IMR-90 (cell line): ENCODE measurements at regions not wholly inside any gene's neighbourhood (a gene's known extent, or its start where the extent isn't known, plus 50 kb on each side); places are given as distances from the start of the nearest gene placed in this dataset.

ENCODE experiments used
- ATAC-seq: fragments of 200-7000 bp; cut with Tn5 transposase; 2 replicates; pipeline ENCODE4 v1.9.1; 2020; ENCODE audit warnings: low read depth, mild to moderate bottlenecking, moderate library complexity
- BruUV-seq: library from RNA; stranded (reverse); fragments of 400-500 nt; replicated peaks from 2 replicates; lab custom pipeline; 2021; lab: Mats Ljungman, UMichigan
- CTCF ChIA-PET: fragments of 300-600 bp; formaldehyde crosslinking; extraction: SDS; loops from one replicate; lab custom pipeline; 2021; ENCODE audit warnings: antibody characterized with exemption; lab: Yijun Ruan, JAX
- POLR2A ChIA-PET: fragments of 300-600 bp; sonication (Branson Sonifier 250); formaldehyde crosslinking; loops from one replicate; lab custom pipeline; 2022; ENCODE audit warnings: antibody characterized with exemption; ENCODE audit not compliant: unreplicated experiment; lab: Charles Lee
- DNase-seq: peaks from one replicate; pipeline ENCODE4 v3.0.0; 2013
- H2AFZ ChIP-seq: replicated peaks from 2 replicates; pipeline ENCODE3; 2013; ENCODE audit warnings: low read length, mild to moderate bottlenecking; ENCODE audit not compliant: poor library complexity
- H2AK5ac ChIP-seq: 2 replicates; pipeline ENCODE4 v1.6.1; 2013; ENCODE audit warnings: low read depth, low read length, inconsistent platforms
- H2AK9ac ChIP-seq: replicated peaks from 2 replicates; pipeline ENCODE3; 2013; ENCODE audit warnings: mild to moderate bottlenecking, low read depth, low read length, moderate library complexity; ENCODE audit not compliant: poor library complexity
- H2BK120ac ChIP-seq: 2 replicates; pipeline ENCODE4 v1.6.1; 2013; ENCODE audit warnings: low read depth, low read length, inconsistent platforms
- H2BK15ac ChIP-seq: 3 replicates; pipeline ENCODE4 v1.6.1; 2013; ENCODE audit warnings: low read depth, low read length, inconsistent platforms
- H2BK20ac ChIP-seq: 2 replicates; pipeline ENCODE4 v1.6.1; 2013; ENCODE audit warnings: low read depth, mild to moderate bottlenecking, inconsistent platforms, low read length, moderate library complexity
- H2BK5ac ChIP-seq: 2 replicates; pipeline ENCODE4 v1.6.1; 2013; ENCODE audit warnings: mild to moderate bottlenecking, low read depth, low read length, inconsistent platforms; ENCODE audit not compliant: poor library complexity, severe bottlenecking
- H3K14ac ChIP-seq: replicated peaks from 2 replicates; pipeline ENCODE4 v1.6.1; 2013; ENCODE audit warnings: low read depth, low read length, inconsistent platforms
- H3K18ac ChIP-seq: 2 replicates; pipeline ENCODE4 v1.6.1; 2013; ENCODE audit warnings: low read depth, low read length, control low read depth
- H3K23ac ChIP-seq: 2 replicates; pipeline ENCODE4 v1.6.1; 2013; ENCODE audit warnings: low read depth, low read length, inconsistent platforms
- H3K27ac ChIP-seq: 2 replicates; pipeline ENCODE4 v1.5.1; 2013; ENCODE audit warnings: mild to moderate bottlenecking, control low read depth, low read length; ENCODE audit not compliant: insufficient read depth
- H3K27me3 ChIP-seq: 2 replicates; pipeline ENCODE4 v1.6.1; 2013; ENCODE audit warnings: low read length; ENCODE audit not compliant: control insufficient read depth, insufficient read depth
- H3K36me3 ChIP-seq: 2 replicates; pipeline ENCODE4 v1.6.1; 2013; ENCODE audit warnings: low read length, mixed read lengths; ENCODE audit not compliant: control insufficient read depth, insufficient read depth
- H3K4ac ChIP-seq: 2 replicates; pipeline ENCODE4 v1.6.1; 2013; ENCODE audit warnings: low read depth, low read length, inconsistent platforms
- H3K4me1 ChIP-seq: 2 replicates; pipeline ENCODE4 v1.6.1; 2013; ENCODE audit warnings: low read length, mixed read lengths; ENCODE audit not compliant: control insufficient read depth, insufficient read depth
- H3K4me2 ChIP-seq: 2 replicates; pipeline ENCODE4 v1.6.1; 2013; ENCODE audit warnings: low read depth, mild to moderate bottlenecking, control low read depth, low read length, moderate library complexity
- H3K4me3 ChIP-seq: 2 replicates; pipeline ENCODE4 v1.5.1; 2013; ENCODE audit warnings: low read depth, mild to moderate bottlenecking, control low read depth, low read length, moderate library complexity; ENCODE audit not compliant: insufficient read depth
- H3K56ac ChIP-seq: 2 replicates; pipeline ENCODE4 v1.6.1; 2013; ENCODE audit warnings: low read length, inconsistent platforms; ENCODE audit not compliant: insufficient read depth; ENCODE audit errors: extremely low read depth
- H3K79me1 ChIP-seq, 2 experiments: 2 replicates each; pipeline ENCODE4 v1.6.1; 2013; ENCODE audit warnings: low read length in 2 of 2, inconsistent platforms in 1 of 2, low read depth in 1 of 2
- H3K9ac ChIP-seq: 2 replicates; pipeline ENCODE4 v1.6.1; 2013; ENCODE audit warnings: low read depth, low read length, control low read depth
- H3K9me1 ChIP-seq: 2 replicates; pipeline ENCODE4 v1.6.1; 2013; ENCODE audit warnings: low read length, inconsistent platforms; ENCODE audit not compliant: insufficient read depth
- H3K9me3 ChIP-seq: 2 replicates; pipeline ENCODE4 v1.6.1; 2013; ENCODE audit warnings: low read length; ENCODE audit not compliant: control insufficient read depth, insufficient read depth
- H4K20me1 ChIP-seq: 2 replicates; pipeline ENCODE4 v1.6.1; 2013; ENCODE audit warnings: low read length, inconsistent platforms; ENCODE audit not compliant: insufficient read depth
- H4K5ac ChIP-seq: 2 replicates; pipeline ENCODE4 v1.6.1; 2013; ENCODE audit warnings: mild to moderate bottlenecking, low read depth, low read length, control low read depth
- H4K8ac ChIP-seq, 2 experiments: 2 replicates each; pipeline ENCODE4 v1.6.1; 2013; ENCODE audit warnings: low read depth in 2 of 2, low read length in 2 of 2, control low read depth in 1 of 2, inconsistent platforms in 1 of 2
- H4K91ac ChIP-seq: 2 replicates; pipeline ENCODE4 v1.6.1; 2013; ENCODE audit warnings: low read depth, low read length, inconsistent platforms; ENCODE audit not compliant: insufficient read depth
- BHLHE40 ChIP-seq: fragments of 150-350 bp; IDR thresholded peaks from 2 replicates; pipeline ENCODE4 v1.6.1; 2016; ENCODE audit warnings: mild to moderate bottlenecking, low read depth, low read length
- CEBPB ChIP-seq: IDR thresholded peaks from 2 replicates; pipeline ENCODE4 v1.6.1; 2012; ENCODE audit warnings: low read depth, low read length, improper control_type of control experiment
- CHD1 ChIP-seq: IDR thresholded peaks from 2 replicates; pipeline ENCODE4 v1.6.1; 2012; ENCODE audit warnings: low read depth, low read length, improper control_type of control experiment
- CTCF ChIP-seq: conservative IDR thresholded peaks from 2 replicates; pipeline ENCODE4 v1.5.1; 2012; ENCODE audit warnings: mild to moderate bottlenecking, low read depth, low read length, improper control_type of control experiment
- ELK1 ChIP-seq: fragments of 150-350 bp; IDR thresholded peaks from 2 replicates; pipeline ENCODE4 v1.6.1; 2016; ENCODE audit warnings: low read depth, mild to moderate bottlenecking, low read length, moderate library complexity, borderline replicate concordance
- MAFK ChIP-seq: IDR thresholded peaks from 2 replicates; pipeline ENCODE4 v1.6.1; 2012; ENCODE audit warnings: low read depth, low read length, improper control_type of control experiment
- MXI1 ChIP-seq: IDR thresholded peaks from 2 replicates; pipeline ENCODE4 v1.6.1; 2012; ENCODE audit warnings: low read depth, mild to moderate bottlenecking, low read length, moderate library complexity, borderline replicate concordance
- NFE2L2 ChIP-seq: fragments of 150-350 bp; IDR thresholded peaks from 2 replicates; pipeline ENCODE4 v1.6.1; 2016; ENCODE audit warnings: low read depth, mild to moderate bottlenecking, low read length
- RAD21 ChIP-seq: IDR thresholded peaks from 2 replicates; pipeline ENCODE4 v1.6.1; 2012; ENCODE audit warnings: low read length, improper control_type of control experiment
- RFX5 ChIP-seq: IDR thresholded peaks from 2 replicates; pipeline ENCODE4 v1.8.0; 2012; ENCODE audit warnings: low read depth, mild to moderate bottlenecking, low read length, moderate library complexity
- USF2 ChIP-seq: fragments of 150-350 bp; IDR thresholded peaks from 2 replicates; pipeline ENCODE4 v1.6.1; 2017; ENCODE audit warnings: mild to moderate bottlenecking, antibody characterized with exemption, low read length, low read depth
- WGBS, 2 experiments: methylation state at CpG; one replicate each; pipeline versions ENCODE4 v1.1.5 to v1.1.7; 2013; ENCODE audit warnings: missing lambda C conversion rate in 2 of 2; ENCODE audit not compliant: insufficient read length in 1 of 2; ENCODE audit errors: extremely low coverage in 2 of 2; 5-methylcytosine and 5-hydroxymethylcytosine counted together
- dilution Hi-C: fragments of 300-500 bp; cut with HindIII; formaldehyde crosslinking; loops from one replicate; pipeline ENCODE4 v1.14.3; 2018; ENCODE audit warnings: low sequenced_read_pairs; ENCODE audit not compliant: unreplicated experiment
- in situ Hi-C: fragments of 300-500 bp; cut with MboI; formaldehyde crosslinking; loops from 3 replicates; pipeline ENCODE4 v1.14.3; 2019; ENCODE audit warnings: low sequenced_read_pairs, inconsistent platforms, mixed read lengths
- intact Hi-C: fragments of 100-400 bp; cut with micrococcal nuclease; formaldehyde crosslinking; loops from 2 replicates; pipeline ENCODE4 v1.10.0; 2022

GRCh38 chr18:72995558-72995957 lies 127.8 kb upstream of the NETO1 start:
- Histone ChIP-seq H2AFZ (no peak overlapping the region), H2BK5ac (no peak overlapping the region), H2BK15ac (no peak overlapping the region), H3K4me2 (no peak overlapping the region), H3K79me1 (no peaks in the 10 kb centered on the region), H3K9me1 (no peaks in the 10 kb centered on the region), H3K36me3 (no peaks in the 10 kb centered on the region), H2BK120ac (no peak overlapping the region), H2AK5ac (no peak overlapping the region), H3K27ac (no peak overlapping the region), H3K23ac (no peak overlapping the region), H3K27me3 (no peaks in the 10 kb centered on the region), H4K8ac (no peak overlapping the region), H3K56ac (no peak overlapping the region), H3K14ac (no peak overlapping the region), H3K18ac (no peak overlapping the region), H2AK9ac (no peak overlapping the region), H4K5ac (no peak overlapping the region), H3K9ac (no peak overlapping the region), H3K4me3 (no peak overlapping the region), H2BK20ac (no peak overlapping the region), H3K4ac (no peak overlapping the region), H3K9me3 (peaks cover 3% of the 10 kb centered on the region; the same call in 1 of the 2 replicates), H3K4me1 (no peaks in the 10 kb centered on the region), H4K91ac (no peak overlapping the region), H4K20me1 (no peaks in the 10 kb centered on the region)
- TF ChIP-seq RAD21 (no peak), CTCF (no peak), ELK1 (no peak), MAFK (no peak), NFE2L2 (no peak), RFX5 (no peak), BHLHE40 (no peak), USF2 (no peak), CEBPB (no peak), MXI1 (no peak), CHD1 (no peak)
- ChIA-PET CTCF (no interaction called here), POLR2A (no interaction called here)
- no peak for ATAC-seq
- BruUV-seq = no TSS peak
- no CpG with 5 or more reads among the region's 6 CpGs for WGBS, 2 experiments
- dilution Hi-C loops = no loop called here
- DNase-seq = no peak
- intact Hi-C loops = no loop called here
- in situ Hi-C loops = no loop called here
